ENCODE measurements at regions not wholly inside any gene's neighbourhood (a gene's known extent, or its start where the extent isn't known, plus 50 kb on each side); places are given as distances from the start of the nearest gene placed in this dataset.

- in situ Hi-C loops (cut with MboI; ENCODE audit: low sequenced_read_pairs in 4 of 4) (no loop called here), intact Hi-C loops (cut with DNase I; ENCODE audit: low total_unique reads) (no loop called here)
- H3K4me1 ChIP-seq = peaks cover 0 to 4% of the 10 kb centered on the region in 2 donors
- H3K27ac ChIP-seq = no peak overlapping the region
- H3K36me3 ChIP-seq = no peaks in the 10 kb centered on the region
- TF ChIP-seq POLR2A (IDR thresholded peaks at IDR 0.05) (no peak), CTCF (IDR thresholded peaks at IDR 0.05 in 4 of 5, conservative IDR thresholded peaks at IDR 0.05 in 1 of 5) (no peak)
- no peaks in the 10 kb centered on the region for H3K9me3 ChIP-seq
- no peaks in the 10 kb centered on the region for H3K27me3 ChIP-seq
- ATAC-seq (peak in 1 of 2 donors; percentile 32), DNase-seq (no peak)
- H3K4me3 ChIP-seq = no peak overlapping the region
These were observed 87.1 kb upstream of the CLMN start for GRCh38 chr14:95406756-95407277.

GRCh38 chr14:95404583-95404982 lies 84.9 kb upstream of the CLMN start:
- TF ChIP-seq POLR2A (IDR thresholded peaks at IDR 0.05) = no peak
- TF ChIP-seq CTCF (IDR thresholded peaks at IDR 0.05 in 4 of 5, conservative IDR thresholded peaks at IDR 0.05 in 1 of 5) = no peak
- Histone ChIP-seq H3K36me3 (no peaks in the 10 kb centered on the region), H3K4me1 (peaks cover 0 to 4% of the 10 kb centered on the region in 2 donors), H3K9me3 (no peaks in the 10 kb centered on the region), H3K4me3 (no peak overlapping the region), H3K27ac (no peak overlapping the region), H3K27me3 (no peaks in the 10 kb centered on the region)
- no peak for ATAC-seq
- DNase-seq = no peak
- in situ Hi-C loops (cut with MboI; ENCODE audit: low sequenced_read_pairs in 4 of 4) = no loop called here
- intact Hi-C loops (cut with DNase I; ENCODE audit: low total_unique reads) = no loop called here

- intact Hi-C loops (cut with DNase I; ENCODE audit: low total_unique reads) (no loop called here), in situ Hi-C loops (cut with MboI; ENCODE audit: low sequenced_read_pairs in 4 of 4) (no loop called here)
- no peak for DNase-seq
- peak in 1 of 2 donors; percentile 6 for ATAC-seq
- no peaks in the 10 kb centered on the region for H3K36me3 ChIP-seq
- peak overlapping the region; percentile 5 to 54 (median 28) for H3K27ac ChIP-seq
- H3K4me1 ChIP-seq = no peaks in the 10 kb centered on the region
- H3K9me3 ChIP-seq = no peaks in the 10 kb centered on the region
- no peaks in the 10 kb centered on the region for H3K27me3 ChIP-seq
- TF ChIP-seq CTCF (IDR thresholded peaks at IDR 0.05 in 4 of 5, conservative IDR thresholded peaks at IDR 0.05 in 1 of 5) (no peak), POLR2A (IDR thresholded peaks at IDR 0.05) (no peak)
- no peak overlapping the region for H3K4me3 ChIP-seq
These were observed 82.9 kb upstream of the CLMN start for GRCh38 chr14:95402578-95402977.

GRCh38 chr14:95402176-95402575 lies 82.5 kb upstream of the CLMN start:
- no peak for ATAC-seq
- H3K4me3 ChIP-seq = no peak overlapping the region
- no peaks in the 10 kb centered on the region for H3K9me3 ChIP-seq
- intact Hi-C loops (cut with DNase I; ENCODE audit: low total_unique reads) (no loop called here), in situ Hi-C loops (cut with MboI; ENCODE audit: low sequenced_read_pairs in 4 of 4) (no loop called here)
- peak overlapping the region in 3 of 4 donors; percentile 5 to 54 (median 35) for H3K27ac ChIP-seq
- no peak for TF ChIP-seq POLR2A (IDR thresholded peaks at IDR 0.05)
- TF ChIP-seq CTCF (IDR thresholded peaks at IDR 0.05 in 4 of 5, conservative IDR thresholded peaks at IDR 0.05 in 1 of 5) = no peak
- H3K27me3 ChIP-seq = no peaks in the 10 kb centered on the region
- no peaks in the 10 kb centered on the region for H3K36me3 ChIP-seq
- no peaks in the 10 kb centered on the region for H3K4me1 ChIP-seq
- no peak for DNase-seq
